HepG2 (cell line): ENCODE measurements at regions not wholly inside any gene's neighbourhood (a gene's known extent, or its start where the extent isn't known, plus 50 kb on each side); places are given as distances from the start of the nearest gene placed in this dataset.

ENCODE experiments used
- ATAC-seq: fragments of 200-7000 bp; cut with Tn5 transposase; 3 replicates; pipeline ENCODE4 v1.9.1; 2020; ENCODE audit warnings: mild to moderate bottlenecking, moderate library complexity
- BruUV-seq: library from RNA; stranded (reverse); fragments of 400-500 nt; replicated peaks from 2 replicates; lab custom pipeline; 2021; lab: Mats Ljungman, UMichigan
- CTCF ChIA-PET: fragments of 300-600 bp; formaldehyde crosslinking; extraction: SDS; loops from one replicate; lab custom pipeline; 2021; ENCODE audit warnings: low total read pairs, inconsistent platforms, low intra/inter-chr PET ratio; lab: Yijun Ruan, JAX
- POLR2A ChIA-PET: fragments of 350-600 bp; sonication (Branson Sonifier 250); formaldehyde crosslinking; loops from one replicate; lab custom pipeline; 2020; ENCODE audit warnings: antibody characterized with exemption, inconsistent platforms; lab: Yijun Ruan, JAX
- DNase-seq: peaks from one replicate; pipeline ENCODE4 v3.0.0-alpha.2; 2015; ENCODE audit warnings: low spot score
- FAIRE-seq: peaks from 3 replicates; lab custom pipeline; 2011; peaks lifted over from hg19 to GRCh38; lab: Jason Lieb, UNC
- H2AFZ ChIP-seq: one replicate; pipeline ENCODE4 v1.6.1; 2011; ENCODE audit warnings: low read length, inconsistent platforms
- H3K27ac ChIP-seq: fragments of 300-600 bp; 3 replicates; pipeline ENCODE4 v1.8.0; 2011; ENCODE audit warnings: mixed run types, mild to moderate bottlenecking, mixed read lengths, low read length, inconsistent platforms; ENCODE audit not compliant: insufficient read depth; ENCODE audit errors: extremely low read length
- H3K27me3 ChIP-seq, 2 experiments: fragments of 200-600 bp in 1 of 2; 2 replicates in 1 of 2; 3 replicates in 1 of 2; pipeline versions ENCODE4 v1.6.0 to v1.8.0; 2011; ENCODE audit warnings: low read length in 2 of 2, mild to moderate bottlenecking in 2 of 2, moderate library complexity in 2 of 2, inconsistent platforms in 1 of 2; ENCODE audit not compliant: insufficient read depth in 2 of 2, control insufficient read depth in 1 of 2
- H3K36me3 ChIP-seq, 2 experiments: fragments of 200-600 bp in 1 of 2; replicated peaks in 1 of 2; 2 replicates in 1 of 2; 3 replicates in 1 of 2; pipeline versions ENCODE4 v1.5.1 to v1.8.0; 2011; ENCODE audit warnings: low read length in 2 of 2, inconsistent platforms in 1 of 2; ENCODE audit not compliant: insufficient read depth in 2 of 2, control insufficient read depth in 1 of 2
- H3K4me1 ChIP-seq: 2 replicates; pipeline ENCODE4 v1.5.1; 2012; ENCODE audit warnings: low read length, inconsistent platforms; ENCODE audit not compliant: insufficient read depth
- H3K4me2 ChIP-seq: 2 replicates; pipeline ENCODE4 v1.6.0; 2011; ENCODE audit warnings: low read depth, low read length, inconsistent platforms
- H3K4me3 ChIP-seq, 3 experiments: fragments of 200-600 bp in 1 of 3; sonication (generic), shearing (Covaris generic) in 1 of 3; replicated peaks in 1 of 3; 2 replicates each; pipeline ENCODE4 v1.5.1; 2011 to 2016; ENCODE audit warnings: low read length in 3 of 3, inconsistent platforms in 2 of 3, low read depth in 2 of 3, mild to moderate bottlenecking in 2 of 3, control low read depth in 1 of 3, mixed read lengths in 1 of 3; ENCODE audit not compliant: insufficient read depth in 1 of 3
- H3K79me2 ChIP-seq: one replicate; pipeline ENCODE4 v1.6.1; 2011; ENCODE audit warnings: low read length, inconsistent platforms; ENCODE audit not compliant: insufficient read depth
- H3K9ac ChIP-seq: 2 replicates; pipeline ENCODE4 v1.6.0; 2011; ENCODE audit warnings: mild to moderate bottlenecking, low read depth, low read length, inconsistent platforms; ENCODE audit not compliant: insufficient read depth
- H3K9me3 ChIP-seq: 2 replicates; pipeline ENCODE4 v1.5.1; 2012; ENCODE audit warnings: mild to moderate bottlenecking, low read length
- H4K20me1 ChIP-seq: 2 replicates; pipeline ENCODE4 v1.6.0; 2011; ENCODE audit warnings: inconsistent platforms, mild to moderate bottlenecking, low read length, moderate library complexity; ENCODE audit not compliant: insufficient read depth
- AGO1 ChIP-seq: fragments of 200-400 bp; formaldehyde crosslinking; IDR thresholded peaks from 2 replicates; pipeline ENCODE4 v1.6.1; 2017; ENCODE audit warnings: mild to moderate bottlenecking, low read depth, low read length, moderate library complexity; ENCODE audit not compliant: poor library complexity, severe bottlenecking
- CHCHD3 ChIP-seq: sonication (generic); formaldehyde crosslinking; IDR thresholded peaks from 2 replicates; pipeline ENCODE4 v1.8.0; 2022; ENCODE audit warnings: mild to moderate bottlenecking, missing genetic modification reagents, moderate library complexity
- ELF1 ChIP-seq: sonication (generic); formaldehyde crosslinking; IDR thresholded peaks from 2 replicates; pipeline ENCODE4 v1.4.0; 2020; ENCODE audit warnings: missing genetic modification reagents
- FOSL1 ChIP-seq: sonication (generic); formaldehyde crosslinking; IDR thresholded peaks from 2 replicates; pipeline ENCODE4 v1.9.0; 2021; ENCODE audit warnings: missing genetic modification reagents, borderline replicate concordance
- ONECUT2 ChIP-seq: sonication (generic); formaldehyde crosslinking; IDR thresholded peaks from 2 replicates; pipeline ENCODE4 v1.4.0; 2020; ENCODE audit warnings: missing genetic modification reagents
- PRPF4 ChIP-seq: fragments of 200-400 bp; formaldehyde crosslinking; IDR thresholded peaks from 2 replicates; pipeline ENCODE4 v1.6.1; 2016; ENCODE audit warnings: low read length, low read depth; ENCODE audit not compliant: poor library complexity, severe bottlenecking
- SSRP1 ChIP-seq: IDR thresholded peaks from 2 replicates; pipeline ENCODE4 v1.6.1; 2016; ENCODE audit warnings: control low read depth
- TEAD3 ChIP-seq: optimal IDR thresholded peaks from 2 replicates; pipeline ENCODE3; 2016; ENCODE audit warnings: borderline replicate concordance
- TOPORS ChIP-seq: sonication (generic); formaldehyde crosslinking; IDR thresholded peaks from 2 replicates; pipeline ENCODE4 v1.8.0; 2023; ENCODE audit warnings: mild to moderate bottlenecking, missing genetic modification reagents
- ZBTB20 ChIP-seq: sonication (generic); formaldehyde crosslinking; IDR thresholded peaks from 2 replicates; pipeline ENCODE4 v1.8.1; 2023; ENCODE audit warnings: missing genetic modification reagents, low read depth, mild to moderate bottlenecking, borderline replicate concordance
- ZNF30 ChIP-seq: sonication (generic); formaldehyde crosslinking; IDR thresholded peaks from 2 replicates; pipeline ENCODE4 v1.5.0; 2020; ENCODE audit warnings: mild to moderate bottlenecking, missing genetic modification reagents
- ZNF343 ChIP-seq: sonication (generic); formaldehyde crosslinking; IDR thresholded peaks from 2 replicates; pipeline ENCODE4 v1.4.0; 2020; ENCODE audit warnings: mild to moderate bottlenecking, missing genetic modification reagents
- ZNF724P ChIP-seq: sonication (generic); formaldehyde crosslinking; IDR thresholded peaks from 2 replicates; pipeline ENCODE4 v1.8.0; 2022; ENCODE audit warnings: missing genetic modification reagents, borderline replicate concordance
- ZNF780A ChIP-seq: sonication (generic); formaldehyde crosslinking; IDR thresholded peaks from 2 replicates; pipeline ENCODE4 v1.8.0; 2022; ENCODE audit warnings: mild to moderate bottlenecking, missing genetic modification reagents, moderate library complexity
- ZNF841 ChIP-seq: sonication (generic); formaldehyde crosslinking; IDR thresholded peaks from 2 replicates; pipeline ENCODE4 v1.8.1; 2023; ENCODE audit warnings: missing genetic modification reagents, borderline replicate concordance
- WGBS: methylation state at CpG from one replicate; pipeline ENCODE4 v1.1.6; 2017; ENCODE audit warnings: low lambda C conversion rate; 5-methylcytosine and 5-hydroxymethylcytosine counted together
- in situ Hi-C: cut with HindIII; loops from 2 replicates; pipeline ENCODE4 v1.10.0; 2017; ENCODE audit warnings: low pct_unique_long_range_greater_than_20kb; ENCODE audit not compliant: extremely low pct_ligation_motif_present
- intact Hi-C: fragments of 100-400 bp; cut with micrococcal nuclease; formaldehyde crosslinking; loops from one replicate; pipeline ENCODE4 v1.10.0; 2022; ENCODE audit not compliant: unreplicated experiment
- TF ChIP-seq, protein P1 (sequence below): IDR thresholded peaks from 2 replicates; pipeline ENCODE4 v1.6.1; 2016; ENCODE audit warnings: control low read depth
- TF ChIP-seq, protein P2 (sequence below): sonication (generic); formaldehyde crosslinking; IDR thresholded peaks from 2 replicates; pipeline ENCODE4 v1.5.1; 2020; ENCODE audit warnings: mild to moderate bottlenecking, missing genetic modification reagents, moderate library complexity

DNA sequence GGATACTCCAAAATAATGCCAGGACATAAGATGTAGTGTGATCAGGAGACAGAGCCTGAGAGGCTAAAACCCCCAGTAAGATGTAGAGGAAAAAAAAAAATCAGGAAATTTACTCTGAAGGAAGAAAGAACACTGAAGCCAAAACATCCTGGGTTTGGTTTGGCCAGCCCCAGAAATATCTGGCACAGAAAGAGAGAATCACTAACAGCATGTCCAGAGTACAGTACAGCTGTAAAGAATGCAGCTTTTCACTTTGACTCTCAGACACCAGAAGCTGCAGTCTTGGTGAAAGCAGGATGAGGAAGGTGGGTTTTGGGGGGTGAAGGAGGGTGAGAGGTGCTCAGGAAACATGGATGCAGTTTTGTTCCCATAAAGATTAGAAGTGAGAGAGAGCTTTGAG is 1577.7 kb upstream of the ACVR2A start:
- H3K9ac ChIP-seq = no peak overlapping the region
- H3K4me3 ChIP-seq = no peak overlapping the region
- no peaks in the 10 kb centered on the region for H3K36me3 ChIP-seq
- no peak overlapping the region for H3K4me2 ChIP-seq
- FAIRE-seq = no peak
- H3K79me2 ChIP-seq = no peaks in the 10 kb centered on the region
- H3K27ac ChIP-seq = no peak overlapping the region
- H3K27me3 ChIP-seq = no peaks in the 10 kb centered on the region
- no peak for TF ChIP-seq AGO1
- no peak for TF ChIP-seq PRPF4
- TF ChIP-seq TOPORS = no peak
- TF ChIP-seq ONECUT2 (CRISPR knock-in tag) = no peak
- TF ChIP-seq ZNF343 (CRISPR knock-in tag) = no peak
- no peak for TF ChIP-seq SSRP1 (CRISPR knock-in tag)
- ATAC-seq = no peak
- intact Hi-C loops (no loop called here), in situ Hi-C loops (no loop called here)
- no peak overlapping the region for H2AFZ ChIP-seq
- no peaks in the 10 kb centered on the region for H4K20me1 ChIP-seq
- no TSS peak for BruUV-seq
- H3K4me1 ChIP-seq = no peaks in the 10 kb centered on the region
- no peak for DNase-seq
- ChIA-PET CTCF (no interaction called here), POLR2A (no interaction called here)
- no peaks in the 10 kb centered on the region for H3K9me3 ChIP-seq

GRCh38 chr2:146265656-146266055 is 1579.2 kb upstream of the ACVR2A start:
- no peaks in the 10 kb centered on the region for H3K9me3 ChIP-seq
- no peaks in the 10 kb centered on the region for H3K27me3 ChIP-seq
- H3K4me3 ChIP-seq = no peak overlapping the region
- H2AFZ ChIP-seq = no peak overlapping the region
- CTCF ChIA-PET = no interaction called here
- in situ Hi-C loops (no loop called here), intact Hi-C loops (no loop called here)
- POLR2A ChIA-PET = no interaction called here
- no peaks in the 10 kb centered on the region for H3K79me2 ChIP-seq
- H3K4me2 ChIP-seq = no peak overlapping the region
- DNase-seq = no peak
- H3K9ac ChIP-seq = no peak overlapping the region
- no TSS peak for BruUV-seq
- no peaks in the 10 kb centered on the region for H3K4me1 ChIP-seq
- ATAC-seq = no peak
- no peaks in the 10 kb centered on the region for H3K36me3 ChIP-seq
- WGBS = 26% methylated on average over 6 of the region's 6 CpGs
- no peak overlapping the region for H3K27ac ChIP-seq
- no peak for FAIRE-seq
- no peaks in the 10 kb centered on the region for H4K20me1 ChIP-seq
- TF ChIP-seq CHCHD3 (CRISPR knock-in tag) = no peak
- TF ChIP-seq FOSL1 (CRISPR knock-in tag) = no peak
- TF ChIP-seq ZNF724P (CRISPR knock-in tag) = no peak
- no peak for TF ChIP-seq ZNF780A (CRISPR knock-in tag)
- TF ChIP-seq, protein P1, sequence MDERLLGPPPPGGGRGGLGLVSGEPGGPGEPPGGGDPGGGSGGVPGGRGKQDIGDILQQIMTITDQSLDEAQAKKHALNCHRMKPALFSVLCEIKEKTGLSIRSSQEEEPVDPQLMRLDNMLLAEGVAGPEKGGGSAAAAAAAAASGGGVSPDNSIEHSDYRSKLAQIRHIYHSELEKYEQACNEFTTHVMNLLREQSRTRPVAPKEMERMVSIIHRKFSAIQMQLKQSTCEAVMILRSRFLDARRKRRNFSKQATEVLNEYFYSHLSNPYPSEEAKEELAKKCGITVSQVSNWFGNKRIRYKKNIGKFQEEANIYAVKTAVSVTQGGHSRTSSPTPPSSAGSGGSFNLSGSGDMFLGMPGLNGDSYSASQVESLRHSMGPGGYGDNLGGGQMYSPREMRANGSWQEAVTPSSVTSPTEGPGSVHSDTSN = no peak
- no peak for TF ChIP-seq ZBTB20 (CRISPR knock-in tag)
- no peak for TF ChIP-seq TEAD3 (CRISPR knock-in tag)
- TF ChIP-seq ZNF841 = no peak
- no peak for TF ChIP-seq ZNF30 (CRISPR knock-in tag)
- TF ChIP-seq, protein P2, sequence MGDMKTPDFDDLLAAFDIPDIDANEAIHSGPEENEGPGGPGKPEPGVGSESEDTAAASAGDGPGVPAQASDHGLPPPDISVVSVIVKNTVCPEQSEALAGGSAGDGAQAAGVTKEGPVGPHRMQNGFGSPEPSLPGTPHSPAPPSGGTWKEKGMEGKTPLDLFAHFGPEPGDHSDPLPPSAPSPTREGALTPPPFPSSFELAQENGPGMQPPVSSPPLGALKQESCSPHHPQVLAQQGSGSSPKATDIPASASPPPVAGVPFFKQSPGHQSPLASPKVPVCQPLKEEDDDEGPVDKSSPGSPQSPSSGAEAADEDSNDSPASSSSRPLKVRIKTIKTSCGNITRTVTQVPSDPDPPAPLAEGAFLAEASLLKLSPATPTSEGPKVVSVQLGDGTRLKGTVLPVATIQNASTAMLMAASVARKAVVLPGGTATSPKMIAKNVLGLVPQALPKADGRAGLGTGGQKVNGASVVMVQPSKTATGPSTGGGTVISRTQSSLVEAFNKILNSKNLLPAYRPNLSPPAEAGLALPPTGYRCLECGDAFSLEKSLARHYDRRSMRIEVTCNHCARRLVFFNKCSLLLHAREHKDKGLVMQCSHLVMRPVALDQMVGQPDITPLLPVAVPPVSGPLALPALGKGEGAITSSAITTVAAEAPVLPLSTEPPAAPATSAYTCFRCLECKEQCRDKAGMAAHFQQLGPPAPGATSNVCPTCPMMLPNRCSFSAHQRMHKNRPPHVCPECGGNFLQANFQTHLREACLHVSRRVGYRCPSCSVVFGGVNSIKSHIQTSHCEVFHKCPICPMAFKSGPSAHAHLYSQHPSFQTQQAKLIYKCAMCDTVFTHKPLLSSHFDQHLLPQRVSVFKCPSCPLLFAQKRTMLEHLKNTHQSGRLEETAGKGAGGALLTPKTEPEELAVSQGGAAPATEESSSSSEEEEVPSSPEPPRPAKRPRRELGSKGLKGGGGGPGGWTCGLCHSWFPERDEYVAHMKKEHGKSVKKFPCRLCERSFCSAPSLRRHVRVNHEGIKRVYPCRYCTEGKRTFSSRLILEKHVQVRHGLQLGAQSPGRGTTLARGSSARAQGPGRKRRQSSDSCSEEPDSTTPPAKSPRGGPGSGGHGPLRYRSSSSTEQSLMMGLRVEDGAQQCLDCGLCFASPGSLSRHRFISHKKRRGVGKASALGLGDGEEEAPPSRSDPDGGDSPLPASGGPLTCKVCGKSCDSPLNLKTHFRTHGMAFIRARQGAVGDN (CRISPR knock-in tag) = no peak
- no peak for TF ChIP-seq ELF1
